WTC11 (cell line): ENCODE measurements at regions not wholly inside any gene's neighbourhood (a gene's known extent, or its start where the extent isn't known, plus 50 kb on each side); places are given as distances from the start of the nearest gene placed in this dataset.

ENCODE experiments used
- ATAC-seq: fragments of 200-7000 bp; cut with Tn5 transposase; 2 replicates; pipeline ENCODE4 v1.10.0; 2021; ENCODE audit warnings: mild to moderate bottlenecking, moderate library complexity
- CTCF ChIA-PET: fragments of 300-600 bp; sonication (Branson Sonifier 250); formaldehyde crosslinking; loops from one replicate; lab custom pipeline; 2021; ENCODE audit warnings: antibody characterized with exemption; lab: Charles Lee
- POLR2A ChIA-PET: fragments of 350-600 bp; sonication (Branson Sonifier 250); formaldehyde crosslinking; loops from one replicate; lab custom pipeline; 2021; ENCODE audit warnings: antibody characterized with exemption; lab: Charles Lee
- DNase-seq: peaks from one replicate; pipeline ENCODE4 v3.0.0; 2021; ENCODE audit warnings: low spot score
- H3K27ac Mint-ChIP-seq: 2 replicates; pipeline ENCODE4 v1.8.0; 2021; ENCODE audit warnings: mixed read lengths
- H3K27me3 Mint-ChIP-seq: 2 replicates; pipeline ENCODE4 v1.8.0; 2021; ENCODE audit warnings: low read depth, mild to moderate bottlenecking, moderate library complexity, mixed read lengths
- H3K36me3 Mint-ChIP-seq: 2 replicates; pipeline ENCODE4 v1.8.0; 2021; ENCODE audit warnings: mixed read lengths
- H3K4me1 Mint-ChIP-seq: 2 replicates; pipeline ENCODE4 v1.8.0; 2022; ENCODE audit warnings: mixed read lengths
- H3K4me3 Mint-ChIP-seq: 2 replicates; pipeline ENCODE4 v1.8.0; 2021; ENCODE audit warnings: mild to moderate bottlenecking, moderate library complexity, mixed read lengths
- H3K9me3 Mint-ChIP-seq: 2 replicates; pipeline ENCODE4 v1.8.0; 2021; ENCODE audit warnings: mixed read lengths
- AR ChIP-seq: fragments of 250-450 bp; sonication (Bioruptor Pico); IDR thresholded peaks from 2 replicates; pipeline ENCODE4 v1.9.0; 2021; ENCODE audit warnings: mild to moderate bottlenecking
- CREM ChIP-seq: sonication (generic); formaldehyde crosslinking; IDR thresholded peaks from 2 replicates; pipeline ENCODE4 v1.8.1; 2022; ENCODE audit warnings: mild to moderate bottlenecking, missing genetic modification reagents, moderate library complexity
- ELF4 ChIP-seq: sonication (generic); formaldehyde crosslinking; IDR thresholded peaks from 2 replicates; pipeline ENCODE4 v1.8.1; 2022; ENCODE audit warnings: low read depth, mild to moderate bottlenecking, moderate library complexity, missing genetic modification reagents
- FOXJ3 ChIP-seq: sonication (generic); formaldehyde crosslinking; IDR thresholded peaks from 2 replicates; pipeline ENCODE4 v1.9.0; 2021; ENCODE audit warnings: missing genetic modification reagents, mild to moderate bottlenecking, borderline replicate concordance
- FOXP4 ChIP-seq: sonication (generic); formaldehyde crosslinking; IDR thresholded peaks from 2 replicates; pipeline ENCODE4 v1.8.0; 2022; ENCODE audit warnings: mild to moderate bottlenecking, missing genetic modification reagents
- JUN ChIP-seq: sonication (generic); formaldehyde crosslinking; IDR thresholded peaks from 2 replicates; pipeline ENCODE4 v1.8.0; 2023; ENCODE audit warnings: mild to moderate bottlenecking, missing genetic modification reagents
- MLX ChIP-seq: sonication (generic); formaldehyde crosslinking; IDR thresholded peaks from 2 replicates; pipeline ENCODE4 v1.8.1; 2023; ENCODE audit warnings: mild to moderate bottlenecking, missing genetic modification reagents, moderate library complexity
- MXD4 ChIP-seq: fragments of 250-450 bp; sonication (Bioruptor Pico); IDR thresholded peaks from 2 replicates; pipeline ENCODE4 v1.8.0; 2021; ENCODE audit warnings: mild to moderate bottlenecking, moderate library complexity, borderline replicate concordance
- OVOL2 ChIP-seq: fragments of 250-450 bp; sonication (Bioruptor Pico); IDR thresholded peaks from 2 replicates; pipeline ENCODE4 v1.9.0; 2021; ENCODE audit warnings: mild to moderate bottlenecking, borderline replicate concordance
- PRDM15 ChIP-seq: sonication (generic); formaldehyde crosslinking; IDR thresholded peaks from 2 replicates; pipeline ENCODE4 v1.8.0; 2022; ENCODE audit warnings: missing genetic modification reagents
- RELA ChIP-seq: sonication (generic); formaldehyde crosslinking; IDR thresholded peaks from 2 replicates; pipeline ENCODE4 v1.8.1; 2022; ENCODE audit warnings: missing genetic modification reagents, mild to moderate bottlenecking, borderline replicate concordance
- TEAD4 ChIP-seq: sonication (generic); formaldehyde crosslinking; IDR thresholded peaks from 2 replicates; pipeline ENCODE4 v1.8.0; 2022; ENCODE audit warnings: mild to moderate bottlenecking, missing genetic modification reagents
- ZBTB21 ChIP-seq: sonication (generic); formaldehyde crosslinking; IDR thresholded peaks from 2 replicates; pipeline ENCODE4 v1.8.1; 2023; ENCODE audit warnings: mild to moderate bottlenecking, missing genetic modification reagents, borderline replicate concordance
- ZNF121 ChIP-seq: sonication (generic); formaldehyde crosslinking; IDR thresholded peaks from 2 replicates; pipeline ENCODE4 v1.8.0; 2023; ENCODE audit warnings: missing genetic modification reagents
- ZNF138 ChIP-seq: sonication (generic); formaldehyde crosslinking; conservative IDR thresholded peaks from 2 replicates; pipeline ENCODE4 v1.8.1; 2022; ENCODE audit warnings: mild to moderate bottlenecking, moderate library complexity, missing genetic modification reagents
- ZNF232 ChIP-seq: sonication (generic); formaldehyde crosslinking; IDR thresholded peaks from 2 replicates; pipeline ENCODE4 v1.8.0; 2022; ENCODE audit warnings: mild to moderate bottlenecking, missing genetic modification reagents

- no peak for TF ChIP-seq MXD4 (CRISPR knock-in tag)
Observed at GRCh38 chr2:16225071-16225470, 284.7 kb downstream of the MYCN start (continued).

GRCh38 chr2:16224298-16225045, 284.1 kb downstream of the MYCN start:
- Mint-ChIP-seq H3K4me1 (peaks cover 42% of the 10 kb centered on the region), H3K4me3 (no peak overlapping the region), H3K27me3 (no peaks in the 10 kb centered on the region; the same call in 1 of the 2 replicates), H3K9me3 (peaks cover 12% of the 10 kb centered on the region), H3K36me3 (no peaks in the 10 kb centered on the region), H3K27ac (no peak overlapping the region)
- TF ChIP-seq OVOL2 (CRISPR knock-in tag) (no peak), PRDM15 (0 out of 2 replicates have a peak, but pooled peaks have one; percentile 30)
- DNase-seq (no peak), ATAC-seq (no peak)
- ChIA-PET POLR2A (no interaction called here), CTCF (interaction anchor here (1.1 kb wide), 2 partner anchors 58 to 283 kb away, joined by 3 to 4 read pairs; no protein-coding TSS in a partner anchor)

GRCh38 chr2:16223841-16224177, 283.5 kb downstream of the MYCN start:
- Mint-ChIP-seq H3K36me3 (no peaks in the 10 kb centered on the region), H3K9me3 (peaks cover 12% of the 10 kb centered on the region), H3K4me3 (no peak overlapping the region), H3K27ac (no peak overlapping the region), H3K4me1 (peaks cover 45% of the 10 kb centered on the region), H3K27me3 (no peaks in the 10 kb centered on the region; the same call in 1 of the 2 replicates)
- ChIA-PET CTCF (interaction anchor here (1.1 kb wide), 2 partner anchors 58 to 283 kb away, joined by 3 to 4 read pairs; no protein-coding TSS in a partner anchor), POLR2A (no interaction called here)
- ATAC-seq = no peak
- DNase-seq = no peak
- TF ChIP-seq AR (CRISPR knock-in tag) (no peak), MLX (CRISPR knock-in tag) (no peak), ZBTB21 (CRISPR knock-in tag) (no peak), JUN (no peak), RELA (CRISPR knock-in tag) (no peak), CREM (CRISPR knock-in tag) (no peak), TEAD4 (CRISPR knock-in tag) (no peak)

GRCh38 chr2:16223161-16223840, 283.0 kb downstream of the MYCN start:
- ChIA-PET POLR2A (no interaction called here), CTCF (interaction anchor here (0.9 to 1.1 kb wide), 4 partner anchors 59 to 284 kb away, joined by 3 to 4 read pairs (median 4); no protein-coding TSS in a partner anchor)
- Mint-ChIP-seq H3K27me3 (no peaks in the 10 kb centered on the region; the same call in 1 of the 2 replicates), H3K9me3 (peaks cover 12% of the 10 kb centered on the region), H3K36me3 (no peaks in the 10 kb centered on the region), H3K4me3 (no peak overlapping the region), H3K27ac (no peak overlapping the region), H3K4me1 (peaks cover 44% of the 10 kb centered on the region)
- no peak for DNase-seq
- no peak for ATAC-seq
- no peak for TF ChIP-seq ZNF232 (CRISPR knock-in tag)
- no peak for TF ChIP-seq ELF4
- no peak for TF ChIP-seq ZNF138 (CRISPR knock-in tag)
- no peak for TF ChIP-seq ZNF121 (CRISPR knock-in tag)
- TF ChIP-seq ZBTB21 (CRISPR knock-in tag) = no peak
- no peak for TF ChIP-seq FOXJ3 (CRISPR knock-in tag)
- no peak for TF ChIP-seq FOXP4 (CRISPR knock-in tag)
